Adipocyte (in vitro differentiated cells): ENCODE measurements at regions not wholly inside any gene's neighbourhood (a gene's known extent, or its start where the extent isn't known, plus 50 kb on each side); places are given as distances from the start of the nearest gene placed in this dataset.

ENCODE experiments used
- DNase-seq: peaks from one replicate; pipeline ENCODE4 v3.0.0-alpha.2; 2015; ENCODE audit warnings: low read depth
- H3K27me3 ChIP-seq: replicated peaks from 2 replicates; pipeline ENCODE4 v1.7.0; 2013; ENCODE audit warnings: mild to moderate bottlenecking, low read length, moderate library complexity; ENCODE audit not compliant: control insufficient read depth, insufficient read depth
- H3K36me3 ChIP-seq: 2 replicates; pipeline ENCODE4 v1.7.0; 2013; ENCODE audit warnings: low read length, mild to moderate bottlenecking, moderate library complexity; ENCODE audit not compliant: control insufficient read depth, insufficient read depth, severe bottlenecking
- H3K4me1 ChIP-seq: 2 replicates; pipeline ENCODE4 v1.7.0; 2013; ENCODE audit warnings: mild to moderate bottlenecking, low read length, moderate library complexity; ENCODE audit not compliant: control insufficient read depth, insufficient read depth
- H3K4me3 ChIP-seq: 2 replicates; pipeline ENCODE4 v1.7.0; 2013; ENCODE audit warnings: mild to moderate bottlenecking, low read length, moderate library complexity
- H3K9ac ChIP-seq: 2 replicates; pipeline ENCODE4 v1.7.0; 2013; ENCODE audit warnings: mild to moderate bottlenecking, low read length, moderate library complexity
- H3K9me3 ChIP-seq: 2 replicates; pipeline ENCODE4 v1.7.0; 2013; ENCODE audit warnings: mild to moderate bottlenecking, low read length, moderate library complexity; ENCODE audit not compliant: control insufficient read depth

DNA sequence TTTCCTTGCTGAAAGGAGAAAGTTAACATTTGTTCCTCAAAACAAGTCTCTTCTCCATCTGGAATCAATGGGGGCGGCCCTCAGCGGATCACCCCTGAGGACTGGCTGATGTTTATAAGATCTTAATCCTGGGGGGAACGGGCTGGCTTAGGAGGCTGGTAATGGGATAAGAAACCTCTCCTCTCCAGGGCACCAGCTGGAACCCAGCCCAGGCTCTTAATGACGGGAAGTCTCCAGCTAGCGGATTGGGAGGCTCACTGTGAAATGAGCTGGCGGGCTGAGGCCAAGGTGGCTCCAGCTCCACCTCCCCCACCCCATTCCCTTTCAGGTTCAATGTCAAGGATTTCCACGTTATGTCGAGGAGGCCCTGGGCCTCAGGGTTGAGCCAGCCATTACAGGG is 1133.0 kb downstream of the VRK1 start:
- no peaks in the 10 kb centered on the region for H3K4me1 ChIP-seq
- H3K36me3 ChIP-seq: no peaks in the 10 kb centered on the region
- no peaks in the 10 kb centered on the region for H3K27me3 ChIP-seq
- no peak for DNase-seq
- H3K4me3 ChIP-seq: no peak overlapping the region
- no peak overlapping the region for H3K9ac ChIP-seq
- H3K9me3 ChIP-seq: no peaks in the 10 kb centered on the region

DNA sequence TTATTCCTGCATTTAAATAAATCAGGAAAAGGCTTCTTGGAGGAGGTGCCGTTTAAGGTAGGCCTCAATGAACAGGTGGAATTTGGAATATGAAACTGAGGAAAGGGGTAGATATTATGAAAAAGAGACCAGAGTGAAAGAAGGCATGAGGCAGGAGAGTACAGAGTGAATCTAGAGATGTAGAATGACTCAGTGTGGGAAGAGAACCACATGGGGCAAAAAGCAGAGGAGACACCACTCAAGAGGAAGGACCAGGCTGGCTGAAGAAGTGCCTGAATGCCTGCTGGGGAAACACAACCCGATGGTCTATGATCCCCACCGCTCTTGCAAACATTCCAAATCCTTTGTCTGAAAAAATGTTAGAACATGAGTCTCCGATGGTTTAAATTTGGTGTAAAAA is 1134.1 kb downstream of the VRK1 start:
- Histone ChIP-seq H3K4me1 (no peaks in the 10 kb centered on the region), H3K4me3 (no peak overlapping the region), H3K9ac (no peak overlapping the region), H3K36me3 (no peaks in the 10 kb centered on the region), H3K9me3 (no peaks in the 10 kb centered on the region), H3K27me3 (no peaks in the 10 kb centered on the region)
- no peak for DNase-seq

DNA sequence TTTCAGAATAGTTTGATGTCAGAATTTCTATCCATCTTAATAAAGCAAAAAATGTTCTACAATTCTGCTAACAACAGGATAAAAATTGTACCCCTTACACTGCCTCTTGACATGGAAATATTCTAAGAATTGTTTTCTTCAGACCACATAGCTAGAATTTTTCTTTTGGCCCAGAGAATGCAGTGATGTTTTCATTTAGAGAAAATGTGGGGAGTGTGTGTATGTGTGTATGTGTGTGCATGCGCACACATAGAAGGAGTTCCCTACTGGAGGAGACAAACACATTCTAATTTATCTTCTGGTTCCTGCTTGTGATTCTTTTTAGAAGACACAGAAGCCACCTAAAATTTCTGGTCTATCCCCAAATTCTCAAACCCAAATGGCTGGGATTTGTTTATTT is 1145.7 kb downstream of the VRK1 start:
- H3K9me3 ChIP-seq: no peaks in the 10 kb centered on the region
- no peaks in the 10 kb centered on the region for H3K36me3 ChIP-seq
- no peak overlapping the region for H3K4me3 ChIP-seq
- peaks cover 8% of the 10 kb centered on the region for H3K4me1 ChIP-seq
- no peak for DNase-seq
- H3K27me3 ChIP-seq: no peaks in the 10 kb centered on the region
- H3K9ac ChIP-seq: no peak overlapping the region

DNA sequence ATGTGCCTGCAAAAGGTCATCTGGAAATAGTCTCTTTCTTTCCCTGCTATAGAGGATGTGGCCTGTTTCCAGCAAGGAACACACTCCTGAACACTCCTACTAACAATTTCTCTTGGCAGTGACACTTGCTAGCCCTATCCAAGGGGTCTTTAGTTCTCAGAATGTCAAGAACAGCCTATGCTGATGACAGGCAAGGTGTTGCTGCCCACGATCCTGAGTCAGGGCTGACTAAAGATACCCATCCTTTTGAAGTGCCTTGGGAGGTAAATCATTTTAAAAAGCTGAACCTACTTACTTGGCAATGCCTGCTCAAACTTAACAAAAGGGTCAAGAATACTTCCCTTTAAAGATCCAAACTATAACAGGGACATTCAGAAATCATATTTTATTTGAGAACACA is 1146.4 kb downstream of the VRK1 start:
- Histone ChIP-seq H3K36me3 (no peaks in the 10 kb centered on the region), H3K4me3 (no peak overlapping the region), H3K9me3 (no peaks in the 10 kb centered on the region), H3K9ac (no peak overlapping the region), H3K27me3 (no peaks in the 10 kb centered on the region), H3K4me1 (peaks cover 8% of the 10 kb centered on the region)
- DNase-seq: no peak

DNA sequence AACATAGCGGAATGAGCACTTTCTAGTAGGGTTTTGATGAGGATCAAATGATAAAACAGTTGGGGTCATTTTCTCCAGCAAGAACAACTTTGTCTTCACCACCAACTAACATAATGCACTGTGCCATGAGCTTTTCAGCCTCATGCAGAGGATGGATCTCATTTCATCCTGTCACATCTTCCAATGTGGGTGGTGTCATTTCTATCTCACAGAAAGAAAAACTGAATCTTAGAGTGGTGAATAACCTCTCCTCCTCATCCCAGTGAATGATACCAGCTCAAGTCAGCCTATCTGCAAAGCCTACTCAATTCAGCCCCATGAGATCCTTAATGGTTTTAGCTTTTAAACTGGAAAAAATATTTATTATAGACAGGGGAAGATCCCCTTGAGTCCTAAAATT is 1147.2 kb downstream of the VRK1 start:
- H3K9me3 ChIP-seq: no peaks in the 10 kb centered on the region
- no peak overlapping the region for H3K9ac ChIP-seq
- no peak overlapping the region for H3K4me3 ChIP-seq
- DNase-seq: no peak
- H3K36me3 ChIP-seq: no peaks in the 10 kb centered on the region
- H3K27me3 ChIP-seq: no peaks in the 10 kb centered on the region
- H3K4me1 ChIP-seq: peaks cover 8% of the 10 kb centered on the region

DNA sequence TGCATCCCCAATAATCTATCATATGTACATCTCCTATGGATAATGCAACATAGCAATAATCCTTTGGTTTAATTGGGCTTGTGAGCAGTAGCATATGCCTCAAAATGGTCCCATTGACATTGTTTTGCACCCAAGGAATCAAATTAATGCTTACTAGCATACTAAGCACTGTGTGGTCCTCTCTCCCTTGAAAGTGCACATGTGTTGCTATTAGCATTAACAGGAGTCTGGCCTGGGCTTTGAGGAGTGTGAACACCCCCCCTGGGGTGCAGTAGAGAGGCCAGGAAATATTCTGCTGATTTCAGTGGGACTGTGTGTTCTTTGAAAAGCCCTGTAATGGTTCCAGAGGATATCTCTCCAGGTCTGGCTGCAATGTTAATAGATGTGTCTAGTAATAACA is 1148.4 kb downstream of the VRK1 start:
- Histone ChIP-seq H3K4me1 (peaks cover 8% of the 10 kb centered on the region), H3K4me3 (no peak overlapping the region), H3K9me3 (no peaks in the 10 kb centered on the region), H3K36me3 (no peaks in the 10 kb centered on the region), H3K9ac (no peak overlapping the region), H3K27me3 (no peaks in the 10 kb centered on the region)
- no peak for DNase-seq

DNA sequence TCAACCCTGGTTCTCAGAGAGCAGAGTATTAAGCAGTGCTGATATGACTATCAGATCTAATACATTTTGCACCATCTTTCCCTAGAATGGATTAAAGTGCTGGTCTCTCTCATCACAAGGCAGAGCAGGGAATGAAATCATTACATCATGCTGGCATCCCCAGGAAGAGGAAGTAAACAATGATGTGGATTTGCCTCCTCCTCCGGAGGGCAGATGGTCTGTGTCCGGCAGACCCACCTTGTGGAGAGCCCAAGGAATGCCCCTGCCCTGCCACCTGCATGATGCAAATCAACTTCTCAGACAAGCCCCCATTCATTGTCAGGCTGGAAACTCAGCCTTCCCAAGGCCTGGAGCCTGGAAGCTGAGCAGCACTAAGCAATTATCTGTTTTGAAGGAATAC is 1149.1 kb downstream of the VRK1 start:
- Histone ChIP-seq H3K9me3 (no peaks in the 10 kb centered on the region), H3K4me1 (peaks cover 8% of the 10 kb centered on the region), H3K4me3 (no peak overlapping the region), H3K9ac (no peak overlapping the region), H3K27me3 (no peaks in the 10 kb centered on the region), H3K36me3 (no peaks in the 10 kb centered on the region)
- no peak for DNase-seq

DNA sequence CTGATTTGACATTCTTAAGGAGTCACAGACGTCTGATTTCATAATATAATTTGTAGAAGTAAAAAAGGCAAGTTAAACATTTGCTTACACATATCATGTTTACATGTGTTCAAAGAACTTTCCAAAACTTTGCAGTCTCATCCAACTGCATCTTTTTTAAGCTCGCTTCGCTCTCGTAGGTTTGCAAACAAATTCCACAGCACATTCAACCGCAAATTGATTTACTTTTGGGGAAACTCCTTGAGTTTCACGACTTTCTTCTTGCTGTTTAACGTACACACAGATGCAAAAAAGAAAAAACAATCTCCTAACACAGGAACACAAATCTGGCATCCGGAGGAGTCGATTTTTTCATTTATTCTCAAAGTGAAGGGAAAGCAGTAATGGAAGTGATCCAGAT is 1149.5 kb downstream of the VRK1 start:
- no peak for DNase-seq
- peaks cover 5% of the 10 kb centered on the region for H3K4me1 ChIP-seq
- no peaks in the 10 kb centered on the region for H3K9me3 ChIP-seq
- H3K27me3 ChIP-seq: no peaks in the 10 kb centered on the region
- no peaks in the 10 kb centered on the region for H3K36me3 ChIP-seq
- no peak overlapping the region for H3K4me3 ChIP-seq
- no peak overlapping the region for H3K9ac ChIP-seq

DNA sequence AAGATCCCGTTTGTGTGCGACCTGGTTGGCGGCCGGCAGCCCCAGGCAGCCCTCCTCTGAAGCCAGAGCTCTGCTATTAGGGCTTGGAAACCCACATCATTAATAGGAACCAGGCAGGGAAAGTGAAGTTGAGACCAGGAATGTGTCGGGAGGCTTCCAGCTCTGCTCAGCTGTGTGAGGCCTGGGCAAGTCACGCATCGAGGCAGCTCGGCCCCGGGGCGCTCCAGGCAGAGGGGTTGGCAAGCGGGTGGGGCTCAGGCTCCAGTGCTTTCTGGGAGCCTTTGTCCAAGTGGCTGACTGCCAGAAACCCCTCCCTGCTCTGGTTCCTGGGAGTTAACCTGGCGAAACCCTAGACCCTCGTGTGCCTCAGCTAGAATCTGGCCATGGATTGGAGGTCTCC is 1151.7 kb downstream of the VRK1 start:
- DNase-seq: no peak
- no peaks in the 10 kb centered on the region for H3K27me3 ChIP-seq
- no peak overlapping the region for H3K9ac ChIP-seq
- H3K36me3 ChIP-seq: no peaks in the 10 kb centered on the region
- no peaks in the 10 kb centered on the region for H3K4me1 ChIP-seq
- H3K4me3 ChIP-seq: no peak overlapping the region
- H3K9me3 ChIP-seq: no peaks in the 10 kb centered on the region

DNA sequence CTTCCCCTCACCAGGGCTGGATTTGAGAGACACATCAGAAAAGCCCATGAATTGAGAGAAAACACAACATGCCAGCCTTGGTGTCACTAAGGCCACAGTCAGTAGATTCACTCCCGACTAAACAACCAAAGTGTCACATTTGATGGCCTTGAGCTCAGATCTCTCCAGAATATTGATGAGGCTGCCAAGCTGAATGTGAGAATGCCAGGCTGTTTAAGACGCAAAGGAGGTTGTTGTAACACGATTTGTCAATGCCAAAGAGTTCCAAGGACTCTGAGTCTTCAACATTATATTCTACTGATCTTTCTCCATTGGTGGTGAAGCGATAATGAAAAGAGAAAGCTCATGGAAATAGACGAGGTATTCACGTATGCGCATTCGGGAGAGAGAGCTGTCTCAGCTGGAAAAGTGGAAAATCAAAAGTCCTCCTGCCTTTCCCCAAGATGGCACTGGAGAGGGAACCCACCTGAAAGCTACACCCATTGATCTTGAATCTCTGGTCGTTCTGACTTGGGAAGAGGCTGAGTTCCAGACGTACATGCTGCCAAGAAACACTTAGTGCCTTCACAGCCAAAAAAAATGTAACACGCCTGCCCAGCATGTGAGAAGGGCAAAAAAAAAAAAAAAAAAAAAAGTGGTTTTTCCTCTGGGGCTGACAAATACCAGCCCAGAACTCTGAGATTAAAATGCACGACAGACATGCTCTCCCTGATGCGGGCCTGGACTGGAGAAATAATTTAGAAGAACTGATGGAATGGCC is 1159.6 kb downstream of the VRK1 start:
- Histone ChIP-seq H3K4me3 (no peak overlapping the region), H3K27me3 (no peaks in the 10 kb centered on the region), H3K4me1 (no peaks in the 10 kb centered on the region), H3K9ac (no peak overlapping the region), H3K9me3 (peaks cover 3% of the 10 kb centered on the region), H3K36me3 (no peaks in the 10 kb centered on the region)
- no peak for DNase-seq

DNA sequence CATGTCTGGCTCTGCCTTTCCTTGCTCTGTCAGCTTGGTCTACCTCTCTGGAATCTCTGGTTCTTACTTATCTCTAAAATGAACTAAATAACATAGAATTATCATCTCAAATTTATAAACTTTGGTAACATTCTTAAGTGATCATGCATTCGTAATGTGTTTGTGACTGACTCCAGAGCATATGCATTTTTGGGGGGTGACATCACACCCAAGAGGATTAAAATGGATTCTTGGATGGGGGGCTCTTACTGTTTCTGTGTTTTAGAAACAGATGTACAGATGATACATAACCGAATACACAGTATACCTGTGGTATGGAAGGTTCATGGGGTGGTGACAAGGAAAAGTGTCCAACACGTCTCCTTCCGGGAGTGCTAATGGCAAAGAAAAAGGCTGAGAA is 1162.1 kb downstream of the VRK1 start:
- H3K27me3 ChIP-seq: no peaks in the 10 kb centered on the region
- H3K36me3 ChIP-seq: no peaks in the 10 kb centered on the region
- H3K9ac ChIP-seq: no peak overlapping the region
- H3K4me3 ChIP-seq: no peak overlapping the region
- peaks cover 3% of the 10 kb centered on the region for H3K9me3 ChIP-seq
- H3K4me1 ChIP-seq: no peaks in the 10 kb centered on the region
- no peak for DNase-seq

DNA sequence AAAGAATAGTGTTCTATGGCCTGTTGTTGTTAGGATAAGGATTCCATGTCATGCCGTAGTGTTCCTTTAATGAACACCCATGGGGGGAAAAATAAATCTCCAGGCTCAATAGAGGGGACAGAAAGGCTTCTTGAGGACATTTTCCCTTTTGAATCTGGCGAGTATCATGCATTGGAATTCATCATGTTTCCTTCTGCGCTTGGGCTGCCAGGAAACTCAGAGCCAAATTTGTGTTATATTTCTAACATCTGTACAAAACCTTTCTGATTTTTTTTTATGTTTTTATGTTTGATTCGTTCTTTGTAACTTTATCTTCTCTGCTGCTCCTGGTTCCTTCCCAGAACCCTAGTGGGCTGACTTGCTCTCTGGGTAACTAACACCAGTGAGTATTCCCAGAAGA is 1163.3 kb downstream of the VRK1 start:
- Histone ChIP-seq H3K27me3 (no peaks in the 10 kb centered on the region), H3K9ac (no peak overlapping the region), H3K4me3 (no peak overlapping the region), H3K9me3 (peaks cover 3% of the 10 kb centered on the region), H3K4me1 (no peaks in the 10 kb centered on the region), H3K36me3 (no peaks in the 10 kb centered on the region)
- no peak for DNase-seq
